GM19372 (cell line): ENCODE measurements at regions not wholly inside any gene's neighbourhood (a gene's known extent, or its start where the extent isn't known, plus 50 kb on each side); places are given as distances from the start of the nearest gene placed in this dataset.

Source experiments
- ATAC-seq: cut with Tn5 transposase; IDR thresholded peaks from one replicate; pipeline ENCODE4 v1.9.1; 2021; ENCODE audit warnings: mild to moderate bottlenecking, low read depth, moderate library complexity; ENCODE audit not compliant: unreplicated experiment

DNA sequence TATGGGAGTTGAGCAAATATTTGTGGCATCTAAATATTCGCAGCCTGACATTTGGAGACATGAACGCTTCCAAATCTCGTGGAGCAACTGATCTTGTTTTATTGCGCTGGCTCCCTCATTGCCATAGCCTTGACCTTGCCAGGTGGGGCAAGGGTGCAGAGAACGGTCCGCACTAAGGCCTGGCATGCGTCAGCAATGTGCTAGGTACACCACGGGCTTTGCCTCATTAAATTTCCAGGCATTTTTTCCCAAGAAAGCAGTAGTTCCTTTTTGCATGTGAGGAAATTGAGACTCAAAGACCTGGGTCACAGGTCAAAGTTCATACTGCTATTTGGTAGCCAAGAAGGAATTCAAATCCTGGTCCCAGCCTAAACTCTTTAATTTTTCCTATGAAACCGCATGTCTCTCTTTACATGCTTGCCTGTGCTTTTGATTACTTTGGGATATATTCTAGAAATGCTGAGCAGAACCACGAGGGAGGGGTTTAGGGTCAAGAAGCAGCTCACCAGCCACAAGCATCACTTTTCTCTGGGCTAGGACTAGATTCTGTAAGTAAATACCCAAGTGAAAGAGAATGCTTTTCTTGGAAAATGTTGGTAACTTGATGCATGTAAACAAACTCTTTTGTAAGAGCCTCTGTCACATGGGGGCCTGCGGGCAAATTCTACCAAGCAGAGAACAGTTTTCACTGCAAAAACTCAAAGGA lies 891.6 kb downstream of the VRK1 start:
- no peak for ATAC-seq

DNA sequence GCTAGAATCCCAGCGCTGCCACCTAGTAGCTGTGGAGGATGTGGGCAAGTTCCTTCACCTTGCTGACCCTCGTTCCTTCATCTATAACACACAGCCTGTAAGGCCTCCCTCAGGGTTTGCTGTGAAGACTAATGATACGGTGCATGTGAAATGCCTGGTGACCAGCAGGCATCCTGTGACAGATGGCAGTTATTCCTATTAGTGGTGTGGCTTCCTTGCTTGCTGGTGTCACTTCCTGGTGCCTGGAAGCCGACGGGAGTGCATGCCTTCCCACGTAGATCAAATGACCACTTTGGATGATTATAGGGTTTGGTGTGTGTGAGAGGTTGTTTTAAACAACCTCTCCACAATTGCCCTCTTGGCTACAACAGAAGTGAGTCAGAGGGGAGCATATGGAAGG lies 894.9 kb downstream of the VRK1 start:
- ATAC-seq = no peak

DNA sequence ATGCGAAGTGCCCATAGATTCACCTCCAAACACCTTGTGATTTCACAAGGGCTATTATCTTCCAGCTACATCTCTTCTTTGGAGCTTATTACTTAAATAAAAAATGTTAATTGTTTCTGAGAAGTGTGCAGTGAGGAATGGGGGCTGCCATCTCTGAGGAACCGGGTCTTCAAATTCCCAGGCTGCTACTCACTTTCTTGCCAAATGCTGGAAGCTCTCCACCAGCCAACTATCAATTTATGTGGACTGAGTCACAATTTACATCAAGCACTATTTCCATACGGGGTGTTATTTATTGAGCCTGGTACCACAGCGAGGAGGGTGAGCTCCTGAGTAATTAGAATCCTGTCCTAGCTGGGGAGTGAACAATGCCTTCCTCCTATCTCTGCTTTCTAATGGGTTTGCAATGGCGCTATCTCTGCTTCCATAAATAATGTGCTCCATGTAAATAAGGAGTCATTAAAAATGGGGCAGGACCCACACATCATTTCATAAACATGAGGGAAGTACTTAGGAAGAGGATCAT lies 898.3 kb downstream of the VRK1 start:
- no peak for ATAC-seq

- ATAC-seq = no peak
These were observed 900.6 kb downstream of the VRK1 start for GRCh38 chr14:97697772-97698171.

GRCh38 chr14:97699026-97699425 lies 901.8 kb downstream of the VRK1 start:
- no peak for ATAC-seq

DNA sequence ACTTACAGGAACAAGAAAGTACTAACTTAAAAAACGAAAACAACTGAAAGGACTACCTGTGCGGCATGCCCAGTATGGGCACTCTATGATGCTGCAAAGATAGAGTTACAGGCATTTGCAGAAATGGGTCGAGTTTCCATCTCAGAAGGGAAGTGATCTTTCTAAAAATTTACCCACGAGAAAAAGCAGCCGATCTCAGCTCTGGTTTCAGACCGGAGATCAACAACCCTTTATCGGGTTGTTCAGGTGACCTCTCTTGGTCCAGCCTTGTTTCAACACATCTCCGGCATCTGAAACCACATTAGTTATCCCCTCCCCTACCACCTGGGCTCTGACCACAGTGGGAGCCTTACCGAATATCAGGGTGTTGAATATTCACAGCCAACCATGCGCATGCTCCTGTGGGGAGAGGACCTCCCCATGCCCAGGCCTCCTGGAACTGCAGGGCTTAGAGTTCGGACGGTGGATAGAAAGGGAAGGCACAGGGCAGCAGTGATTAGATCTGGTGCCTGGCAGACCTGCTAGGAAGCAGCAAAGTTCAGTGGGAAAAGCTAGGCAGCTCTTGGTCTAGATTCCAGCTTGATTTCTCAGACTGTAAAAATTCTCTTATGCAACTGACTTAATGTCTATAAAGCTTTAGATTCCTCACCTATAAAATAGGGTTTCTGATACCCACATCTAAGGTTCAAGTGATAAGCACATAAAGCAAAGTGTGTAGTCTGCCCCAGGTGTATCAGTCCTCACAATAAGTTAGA lies 906.0 kb downstream of the VRK1 start:
- ATAC-seq = no peak

DNA sequence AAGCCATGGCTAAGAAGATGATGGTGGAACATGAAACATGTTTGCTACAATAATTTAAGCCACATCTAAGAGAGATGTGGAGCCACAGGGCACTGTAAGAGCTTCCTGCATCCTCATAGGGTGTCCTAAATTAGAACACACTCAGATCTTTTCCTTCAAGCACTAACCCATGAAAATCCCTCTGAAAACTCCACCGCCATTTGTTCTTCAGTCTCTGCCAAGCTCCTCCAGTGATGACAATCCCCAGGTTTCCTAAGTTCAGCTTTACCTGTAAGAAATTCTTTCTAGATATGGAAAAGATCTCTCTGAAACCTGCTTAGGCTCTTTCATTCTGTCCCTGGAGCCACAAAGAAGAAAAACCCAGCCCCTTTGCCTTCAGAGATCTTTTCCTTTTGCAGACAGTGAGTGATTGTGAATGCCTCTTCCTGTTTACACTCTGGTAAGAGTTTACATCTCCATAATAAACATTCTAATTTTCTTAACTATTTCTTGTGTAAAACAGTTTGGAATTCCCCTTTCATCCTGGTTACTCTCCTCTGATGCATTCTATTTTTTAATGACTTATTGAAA lies 907.2 kb downstream of the VRK1 start:
- ATAC-seq = no peak

- no peak for ATAC-seq
These were observed 907.9 kb downstream of the VRK1 start for GRCh38 chr14:97705107-97705506.

DNA sequence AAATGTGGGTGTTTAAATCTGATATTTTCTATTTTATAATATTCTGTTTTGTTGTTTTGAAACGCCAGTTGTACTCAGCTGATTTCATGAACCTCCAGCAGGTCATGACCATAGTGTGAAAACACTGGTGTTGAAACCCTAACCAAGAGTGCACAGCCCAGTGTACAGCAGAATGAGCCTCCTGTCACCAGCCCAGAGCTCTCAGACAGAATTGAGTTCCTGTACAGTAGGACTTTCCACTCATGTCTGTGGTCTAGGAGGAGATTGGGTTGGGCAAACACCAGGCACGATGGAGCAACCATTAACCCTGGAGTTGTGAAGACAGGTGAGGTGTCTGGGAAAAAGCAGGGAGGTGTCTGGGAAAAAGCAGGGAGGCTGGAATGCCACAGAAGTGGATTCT lies 908.8 kb downstream of the VRK1 start:
- no peak for ATAC-seq

GRCh38 chr14:97706819-97707218 lies 909.6 kb downstream of the VRK1 start:
- ATAC-seq = no peak

DNA sequence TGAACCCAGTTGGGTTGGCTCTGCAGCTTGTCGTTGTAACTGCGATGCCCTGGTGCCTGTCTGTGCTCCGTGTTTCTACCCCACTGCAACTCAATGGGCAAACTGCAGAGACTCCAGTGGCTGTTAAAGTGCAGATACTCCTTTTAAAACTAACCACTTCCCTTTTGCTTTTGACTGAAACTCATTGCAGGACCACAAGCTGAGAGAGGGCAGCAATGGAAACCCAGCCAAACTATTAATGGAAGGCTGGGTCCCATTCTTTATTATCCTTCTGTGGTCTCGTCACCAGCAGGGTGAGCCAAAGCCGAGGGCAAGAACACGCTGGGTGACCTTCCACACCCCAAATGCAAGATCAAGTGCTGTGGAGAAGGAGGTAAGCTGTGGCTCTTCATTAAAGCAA lies 910.4 kb downstream of the VRK1 start:
- no peak for ATAC-seq

- no peak for ATAC-seq
These were observed 912.4 kb downstream of the VRK1 start for GRCh38 chr14:97709552-97709951.

DNA sequence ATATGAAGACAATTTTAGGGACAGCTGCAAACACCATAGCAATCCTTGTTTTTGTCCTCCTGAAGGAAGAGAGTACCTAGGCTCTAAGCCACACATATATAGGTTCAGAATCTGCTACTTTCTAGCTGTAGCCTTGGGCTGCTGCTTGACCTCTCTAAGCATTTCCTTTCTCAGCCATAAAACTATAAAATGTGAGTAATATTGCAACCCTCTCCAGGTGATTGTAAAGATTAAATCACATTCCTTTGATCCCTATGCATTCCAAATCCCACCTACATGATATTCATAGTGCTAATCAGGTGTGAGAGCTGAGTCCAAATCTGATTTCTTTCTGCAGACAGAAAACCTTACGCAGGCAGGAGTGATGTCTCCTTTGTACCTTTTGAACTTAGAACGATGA lies 913.5 kb downstream of the VRK1 start:
- no peak for ATAC-seq

DNA sequence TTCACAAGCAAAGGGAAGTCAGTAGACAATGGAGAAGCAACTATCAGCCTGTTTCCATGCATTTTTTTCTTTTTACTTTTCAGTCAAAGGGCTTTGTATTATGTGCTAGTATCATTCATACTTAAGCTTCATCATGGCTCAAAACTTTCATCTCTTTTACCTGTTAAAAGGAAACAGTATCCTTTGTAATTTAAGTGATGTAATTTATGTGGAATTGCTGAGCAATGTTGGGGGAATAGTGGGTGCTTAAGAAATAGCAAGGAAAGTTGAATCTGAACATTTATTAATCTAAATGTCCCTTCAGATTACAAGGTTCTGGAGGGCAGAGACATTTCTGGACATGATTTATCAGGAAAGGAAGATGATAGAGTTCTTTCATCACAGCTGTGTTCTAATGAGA lies 915.3 kb downstream of the VRK1 start:
- no peak for ATAC-seq

GRCh38 chr14:97713023-97713422 lies 915.8 kb downstream of the VRK1 start:
- no peak for ATAC-seq

- ATAC-seq = no peak
These were observed 921.8 kb downstream of the VRK1 start for GRCh38 chr14:97718886-97719442.

- no peak for ATAC-seq
These were observed 922.7 kb downstream of the VRK1 start for GRCh38 chr14:97719931-97720330.

- ATAC-seq = no peak
These were observed 926.2 kb downstream of the VRK1 start for GRCh38 chr14:97723351-97723750.

- no peak for ATAC-seq
These were observed 926.6 kb downstream of the VRK1 start for GRCh38 chr14:97723819-97724218.

- no peak for ATAC-seq
These were observed 927.1 kb downstream of the VRK1 start for GRCh38 chr14:97724265-97724731.

DNA sequence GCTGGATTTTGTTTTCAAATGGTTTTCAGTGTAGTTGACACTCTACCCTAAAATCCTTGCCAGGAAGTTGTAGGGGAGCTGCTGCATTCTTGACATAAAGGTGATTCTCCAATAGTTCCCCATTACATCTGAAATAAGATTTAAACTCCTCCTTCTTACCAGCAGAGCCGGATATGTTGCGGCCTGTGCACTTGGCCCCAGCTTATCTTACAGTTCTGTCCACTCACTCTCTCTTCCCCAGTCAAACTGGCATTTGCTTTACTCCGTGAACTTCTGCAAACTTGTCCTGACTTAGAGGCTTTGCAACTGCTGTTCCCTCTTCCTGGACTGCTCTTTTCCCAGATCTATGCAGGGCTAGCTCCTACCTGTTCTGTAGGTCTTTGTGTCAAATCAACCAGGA lies 929.5 kb downstream of the VRK1 start:
- no peak for ATAC-seq
